ENCODE measurements at regions not wholly inside any gene's neighbourhood (a gene's known extent, or its start where the extent isn't known, plus 50 kb on each side); places are given as distances from the start of the nearest gene placed in this dataset.

GRCh38 chr7:19872094-19872493, 98.7 kb upstream of the TMEM196 start:
- TF ChIP-seq, protein P1, sequence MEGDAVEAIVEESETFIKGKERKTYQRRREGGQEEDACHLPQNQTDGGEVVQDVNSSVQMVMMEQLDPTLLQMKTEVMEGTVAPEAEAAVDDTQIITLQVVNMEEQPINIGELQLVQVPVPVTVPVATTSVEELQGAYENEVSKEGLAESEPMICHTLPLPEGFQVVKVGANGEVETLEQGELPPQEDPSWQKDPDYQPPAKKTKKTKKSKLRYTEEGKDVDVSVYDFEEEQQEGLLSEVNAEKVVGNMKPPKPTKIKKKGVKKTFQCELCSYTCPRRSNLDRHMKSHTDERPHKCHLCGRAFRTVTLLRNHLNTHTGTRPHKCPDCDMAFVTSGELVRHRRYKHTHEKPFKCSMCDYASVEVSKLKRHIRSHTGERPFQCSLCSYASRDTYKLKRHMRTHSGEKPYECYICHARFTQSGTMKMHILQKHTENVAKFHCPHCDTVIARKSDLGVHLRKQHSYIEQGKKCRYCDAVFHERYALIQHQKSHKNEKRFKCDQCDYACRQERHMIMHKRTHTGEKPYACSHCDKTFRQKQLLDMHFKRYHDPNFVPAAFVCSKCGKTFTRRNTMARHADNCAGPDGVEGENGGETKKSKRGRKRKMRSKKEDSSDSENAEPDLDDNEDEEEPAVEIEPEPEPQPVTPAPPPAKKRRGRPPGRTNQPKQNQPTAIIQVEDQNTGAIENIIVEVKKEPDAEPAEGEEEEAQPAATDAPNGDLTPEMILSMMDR (conservative IDR thresholded peaks at IDR 0.05; ENCODE audit: low read depth, low read length): no peak
- no peak for TF ChIP-seq EZH2 (IDR thresholded peaks at IDR 0.05; ENCODE audit: borderline replicate concordance, low read depth, low read length, poor library complexity, severe bottlenecking)
